ENCODE measurements at regions not wholly inside any gene's neighbourhood (a gene's known extent, or its start where the extent isn't known, plus 50 kb on each side); places are given as distances from the start of the nearest gene placed in this dataset.

GRCh38 chr10:107848726-107849360 lies 684.3 kb upstream of the SORCS1 start:
- H3K36me3 ChIP-seq, result no peaks in the 10 kb centered on the region
- no peak overlapping the region for H3K27ac ChIP-seq
- no peak for DNase-seq
- H3K27me3 ChIP-seq, result no peaks in the 10 kb centered on the region
- H3K4me1 ChIP-seq (ENCODE audit: insufficient read depth), result no peaks in the 10 kb centered on the region
- TF ChIP-seq EP300 (IDR thresholded peaks at IDR 0.05), result no peak
- TF ChIP-seq POLR2A (IDR thresholded peaks at IDR 0.05), result no peak
- TF ChIP-seq CTCF (IDR thresholded peaks at IDR 0.05), result no peak
- no peak overlapping the region for H3K4me3 ChIP-seq
- intact Hi-C loops (cut with DNase I), result no loop called here
- no peaks in the 10 kb centered on the region for H3K9me3 ChIP-seq
- WGBS, 3 donors, result 70 to 77% (median 73%) methylated on average over 8 of the region's 8 CpGs

DNA sequence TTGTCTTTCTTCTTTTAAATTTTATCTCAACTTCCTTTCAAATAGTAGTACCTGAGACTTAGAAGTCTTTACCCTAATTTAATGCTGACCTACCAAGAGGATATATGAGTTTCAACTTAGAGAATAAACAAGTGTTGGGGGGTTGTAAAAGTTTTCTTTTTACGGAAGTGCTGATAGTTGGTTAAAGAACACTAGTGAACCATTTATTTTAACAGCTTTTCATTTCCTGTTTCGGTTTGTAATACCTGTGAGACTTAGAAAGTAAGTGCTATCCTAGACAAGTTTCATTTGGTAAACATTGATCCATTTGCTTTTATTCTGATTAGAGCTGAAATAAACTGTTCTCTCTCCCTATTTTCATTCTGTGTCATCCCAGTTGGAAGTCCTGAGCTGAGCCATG lies 683.1 kb upstream of the SORCS1 start:
- intact Hi-C loops (cut with DNase I), result loop anchor here in 1 of 4 donors (2.0 kb wide), 1 partner anchor 61 kb away; no protein-coding TSS in a partner anchor
- no peak overlapping the region for H3K4me3 ChIP-seq
- no peak for TF ChIP-seq EP300 (IDR thresholded peaks at IDR 0.05)
- no peak for TF ChIP-seq POLR2A (IDR thresholded peaks at IDR 0.05)
- no peak for TF ChIP-seq CTCF (IDR thresholded peaks at IDR 0.05)
- no peaks in the 10 kb centered on the region for H3K36me3 ChIP-seq
- H3K27ac ChIP-seq, result no peak overlapping the region
- H3K27me3 ChIP-seq, result no peaks in the 10 kb centered on the region
- no peaks in the 10 kb centered on the region for H3K4me1 ChIP-seq (ENCODE audit: insufficient read depth)
- no peaks in the 10 kb centered on the region for H3K9me3 ChIP-seq
- DNase-seq, result no peak
- WGBS, 3 donors, result 54 to 68% (median 64%) methylated on average over 2 of the region's 2 CpGs

- intact Hi-C loops (cut with DNase I), result no loop called here
- H3K36me3 ChIP-seq, result no peaks in the 10 kb centered on the region
- TF ChIP-seq EP300 (IDR thresholded peaks at IDR 0.05), result no peak
- TF ChIP-seq POLR2A (IDR thresholded peaks at IDR 0.05), result no peak
- TF ChIP-seq CTCF (IDR thresholded peaks at IDR 0.05), result no peak
- 71 to 80% (median 78%) methylated on average over 1 of the region's 1 CpG for WGBS, 3 donors
- no peak for DNase-seq
- no peaks in the 10 kb centered on the region for H3K4me1 ChIP-seq (ENCODE audit: insufficient read depth)
- no peak overlapping the region for H3K27ac ChIP-seq
- no peaks in the 10 kb centered on the region for H3K27me3 ChIP-seq
- no peaks in the 10 kb centered on the region for H3K9me3 ChIP-seq
- H3K4me3 ChIP-seq, result no peak overlapping the region
Observed at GRCh38 chr10:107834706-107835105, 670.2 kb upstream of the SORCS1 start.

DNA sequence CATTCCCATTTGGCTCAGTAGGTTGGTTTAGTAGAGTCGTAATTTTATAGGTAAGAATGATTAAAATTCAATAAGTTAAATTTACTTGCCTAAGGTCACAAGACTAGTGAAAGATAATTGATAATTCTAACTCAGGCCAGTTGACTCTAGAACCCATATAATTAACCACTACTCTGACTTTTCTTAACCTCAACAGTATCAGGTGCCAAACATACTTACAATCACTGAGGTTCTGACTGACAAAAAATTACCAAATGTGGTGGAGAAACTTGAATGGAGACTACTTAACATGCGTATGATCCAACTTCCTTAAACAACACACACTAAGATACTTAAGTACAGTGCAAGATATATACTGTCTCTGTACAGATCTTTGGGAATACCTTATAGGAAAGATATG lies 667.3 kb upstream of the SORCS1 start:
- Histone ChIP-seq H3K27ac (no peak overlapping the region), H3K4me1 (ENCODE audit: insufficient read depth) (no peaks in the 10 kb centered on the region), H3K27me3 (no peaks in the 10 kb centered on the region), H3K4me3 (no peak overlapping the region), H3K36me3 (no peaks in the 10 kb centered on the region), H3K9me3 (no peaks in the 10 kb centered on the region)
- no peak for TF ChIP-seq EP300 (IDR thresholded peaks at IDR 0.05)
- no peak for TF ChIP-seq POLR2A (IDR thresholded peaks at IDR 0.05)
- no peak for TF ChIP-seq CTCF (IDR thresholded peaks at IDR 0.05)
- no peak for DNase-seq
- WGBS, 3 donors, result 54 to 90% (median 82%) methylated on average over 2 of the region's 2 CpGs
- intact Hi-C loops (cut with DNase I), result no loop called here

Measured in ovary (tissue), 7 donors.